Body of pancreas (tissue), 4 donors: ENCODE measurements at regions not wholly inside any gene's neighbourhood (a gene's known extent, or its start where the extent isn't known, plus 50 kb on each side); places are given as distances from the start of the nearest gene placed in this dataset.
"Not testable (repeated sequence)": the region's sequence is repeated elsewhere in the genome, so short reads cannot be mapped to it uniquely, and the experiment has no call there.

Experiments
- ATAC-seq: fragments of 150-250 bp; one replicate; pipeline ENCODE4 v1.9.1; 2016
- DNase-seq, 4 donors: peaks; one replicate each; pipeline ENCODE4 v3.0.0-alpha.2; 2019
- H3K27ac ChIP-seq, 4 donors: fragments of 200-600 bp; sonication (generic); 1 replicate in 3 of 4; 2 replicates in 1 of 4; pipeline versions ENCODE4 v1.5.1 to v1.6.1; 2016 to 2019; ENCODE audit warnings: mild to moderate bottlenecking in 1 of 4, mixed read lengths in 1 of 4, moderate library complexity in 1 of 4
- H3K27me3 ChIP-seq, 2 donors: fragments of 200-600 bp; sonication (generic); one replicate each; pipeline ENCODE4 v1.6.0; 2016; ENCODE audit warnings: mild to moderate bottlenecking in 1 of 2
- H3K36me3 ChIP-seq, 2 donors: fragments of 200-600 bp; sonication (generic); replicated peaks in 1 of 2; 2 replicates each; pipeline ENCODE4 v1.5.1; 2016; ENCODE audit warnings: low read depth in 2 of 2; ENCODE audit not compliant: insufficient read depth in 1 of 2
- H3K4me1 ChIP-seq: fragments of 200-600 bp; sonication (generic); one replicate; pipeline ENCODE4 v1.6.0; 2016
- H3K4me3 ChIP-seq, 2 donors: fragments of 200-600 bp; sonication (generic); 1 replicate in 1 of 2; 2 replicates in 1 of 2; pipeline ENCODE4 v1.5.1; 2016 to 2019
- H3K9me3 ChIP-seq, 3 donors: fragments of 200-600 bp; sonication (generic); 1 replicate in 2 of 3; 2 replicates in 1 of 3; pipeline ENCODE4 v1.5.1; 2016
- CTCF ChIP-seq, 7 experiments: fragments of 450-650 bp in 4 of 7; fragments of 200-600 bp in 3 of 7; sonication (generic) in 3 of 7; IDR thresholded peaks; one replicate each; pipeline ENCODE4 v1.5.1; 2016 to 2019; ENCODE audit warnings: antibody characterized with exemption in 7 of 7
- POLR2A ChIP-seq, 3 donors: fragments of 450-650 bp; IDR thresholded peaks; one replicate each; pipeline ENCODE4 v1.6.1; 2016; ENCODE audit warnings: antibody characterized with exemption in 3 of 3, mild to moderate bottlenecking in 2 of 3
- WGBS, 2 donors: methylation state at CpG; one replicate each; pipeline ENCODE4 v1.1.5; 2017; 5-methylcytosine and 5-hydroxymethylcytosine counted together
- intact Hi-C: fragments of 100-400 bp; cut with DNase I; formaldehyde crosslinking; loops from one replicate; pipeline ENCODE4 v1.15.1; 2023

GRCh38 chr7:125084196-125084595 lies 154.6 kb upstream of the POT1 start:
- H3K27ac ChIP-seq: no peak overlapping the region
- TF ChIP-seq POLR2A (IDR thresholded peaks at IDR 0.05) (no peak), CTCF (IDR thresholded peaks at IDR 0.05) (no peak)
- WGBS, 2 donors: 79 to 80% methylated on average over 1 of the region's 1 CpG
- intact Hi-C loops: no loop called here
- ATAC-seq (no peak), DNase-seq (no peak)
- no peak overlapping the region for H3K4me3 ChIP-seq
- no peaks in the 10 kb centered on the region for H3K4me1 ChIP-seq
- no peaks in the 10 kb centered on the region for H3K9me3 ChIP-seq
- no peaks in the 10 kb centered on the region for H3K36me3 ChIP-seq
- H3K27me3 ChIP-seq: no peaks in the 10 kb centered on the region

- H3K36me3 ChIP-seq: no peaks in the 10 kb centered on the region
- TF ChIP-seq CTCF (IDR thresholded peaks at IDR 0.05): no peak
- no peak for TF ChIP-seq POLR2A (IDR thresholded peaks at IDR 0.05)
- no peak overlapping the region for H3K4me3 ChIP-seq
- DNase-seq (no peak), ATAC-seq (no peak)
- no peak overlapping the region for H3K27ac ChIP-seq
- H3K9me3 ChIP-seq: no peaks in the 10 kb centered on the region
- H3K27me3 ChIP-seq: no peaks in the 10 kb centered on the region
- 24 to 31% methylated on average over 3 of the region's 3 CpGs for WGBS, 2 donors
- intact Hi-C loops: no loop called here
- H3K4me1 ChIP-seq: no peaks in the 10 kb centered on the region
Measured at GRCh38 chr7:125074141-125074540, 144.5 kb upstream of the POT1 start.

DNA sequence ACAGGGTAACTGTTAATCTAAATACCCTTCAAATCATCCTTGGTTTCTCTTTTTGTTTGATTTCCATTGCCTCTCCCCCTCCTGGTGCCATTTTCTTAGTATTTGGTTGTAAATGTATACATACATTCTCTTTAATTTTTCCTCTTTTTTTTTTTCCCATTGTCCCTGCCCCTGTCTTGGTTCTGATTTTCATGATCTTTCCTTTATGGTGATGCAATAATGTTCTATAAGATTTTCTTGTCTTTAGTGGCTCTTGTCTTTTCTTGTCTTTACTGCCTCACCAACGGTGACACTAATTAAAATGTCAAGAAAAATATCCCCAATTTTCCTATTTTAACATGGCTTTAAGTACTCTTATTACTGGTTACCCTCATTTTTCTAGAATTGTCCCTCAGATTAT lies 135.9 kb upstream of the POT1 start:
- ATAC-seq (no peak), DNase-seq (no peak)
- 83 to 87% methylated on average over 1 of the region's 1 CpG for WGBS, 2 donors
- H3K4me3 ChIP-seq: no peak overlapping the region
- TF ChIP-seq CTCF (IDR thresholded peaks at IDR 0.05) (no peak), POLR2A (IDR thresholded peaks at IDR 0.05) (no peak)
- H3K27me3 ChIP-seq: no peaks in the 10 kb centered on the region
- H3K27ac ChIP-seq: no peak overlapping the region
- H3K36me3 ChIP-seq: no peaks in the 10 kb centered on the region
- intact Hi-C loops: no loop called here
- H3K9me3 ChIP-seq: no peaks in the 10 kb centered on the region
- no peaks in the 10 kb centered on the region for H3K4me1 ChIP-seq

DNA sequence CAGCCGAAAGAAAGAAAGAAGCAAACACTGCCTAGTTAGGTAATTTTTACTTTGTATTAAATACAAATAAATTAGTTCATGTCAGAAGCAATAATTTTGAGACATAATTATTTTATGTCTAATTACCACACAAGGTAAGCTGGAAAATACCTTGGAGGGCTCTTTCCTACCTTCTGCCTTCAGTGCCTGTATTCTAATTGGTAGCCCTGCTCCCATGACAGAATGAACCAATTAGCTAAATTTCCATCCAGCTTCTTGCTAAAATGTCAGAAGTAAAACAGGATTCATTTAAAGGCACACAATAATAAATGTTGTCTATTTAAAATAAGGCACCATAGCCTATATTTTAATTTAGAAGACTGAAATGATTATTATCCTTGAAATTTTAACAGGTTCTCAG lies 135.4 kb upstream of the POT1 start:
- ATAC-seq: no peak
- 81% methylated on average over 1 of the region's 1 CpG for WGBS, 2 donors
- Histone ChIP-seq H3K9me3 (no peaks in the 10 kb centered on the region), H3K27ac (no peak overlapping the region), H3K27me3 (no peaks in the 10 kb centered on the region), H3K4me1 (no peaks in the 10 kb centered on the region), H3K4me3 (no peak overlapping the region), H3K36me3 (no peaks in the 10 kb centered on the region)
- TF ChIP-seq POLR2A (IDR thresholded peaks at IDR 0.05): no peak
- TF ChIP-seq CTCF (IDR thresholded peaks at IDR 0.05): no peak
- intact Hi-C loops: no loop called here
- DNase-seq: no peak

DNA sequence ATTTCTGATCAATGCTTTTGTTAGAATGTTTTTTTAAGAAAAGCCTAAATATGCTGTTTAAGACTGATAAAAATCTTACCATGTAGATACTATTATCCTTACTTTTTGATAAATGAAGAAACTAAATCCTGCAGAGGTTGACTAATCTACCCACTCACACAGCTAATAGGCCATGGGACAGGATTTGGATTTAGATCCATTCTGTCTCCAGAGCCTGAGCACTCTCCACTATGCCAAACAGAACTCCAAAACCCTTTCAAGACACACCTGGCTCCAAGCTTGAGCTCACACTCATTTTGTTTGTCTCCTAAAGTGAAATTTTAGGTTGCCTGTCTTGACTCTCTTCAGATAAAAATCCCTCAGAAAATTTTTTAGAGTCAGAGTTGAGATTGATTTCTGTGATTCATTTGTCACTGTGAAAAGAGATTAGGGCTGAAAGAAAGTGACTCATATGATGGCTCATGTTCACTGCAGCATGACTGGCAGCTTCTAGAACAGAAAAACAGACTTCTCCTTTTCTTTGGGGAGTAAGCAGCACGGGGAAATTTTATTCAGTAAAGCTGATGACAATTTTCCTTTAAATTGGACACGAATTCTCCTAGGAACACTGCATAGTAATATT lies 132.3 kb upstream of the POT1 start:
- intact Hi-C loops: no loop called here
- Histone ChIP-seq H3K27ac (no peak overlapping the region), H3K27me3 (no peaks in the 10 kb centered on the region), H3K36me3 (no peaks in the 10 kb centered on the region), H3K9me3 (no peaks in the 10 kb centered on the region), H3K4me1 (no peaks in the 10 kb centered on the region), H3K4me3 (no peak overlapping the region)
- no peak for ATAC-seq
- 30 to 33% methylated on average over 2 of the region's 2 CpGs for WGBS, 2 donors
- DNase-seq: no peak
- no peak for TF ChIP-seq POLR2A (IDR thresholded peaks at IDR 0.05)
- no peak for TF ChIP-seq CTCF (IDR thresholded peaks at IDR 0.05)

GRCh38 chr7:125061083-125061745 lies 131.6 kb upstream of the POT1 start:
- H3K36me3 ChIP-seq, ATAC-seq, DNase-seq, H3K9me3 ChIP-seq, H3K27ac ChIP-seq, intact Hi-C loops, H3K27me3 ChIP-seq, H3K4me3 ChIP-seq, H3K4me1 ChIP-seq: not testable (repeated sequence)
- WGBS, 2 donors: 50 to 52% methylated on average over 6 of the region's 6 CpGs
